Stimulated activated CD4-positive, alpha-beta T cell treated with anti-CD3 and anti-CD28 coated beads, Interleukin-12 subunit alpha, Interleukin-12 subunit beta, amount 100 ng/mL, for 48 hours (primary cell): ENCODE measurements at regions not wholly inside any gene's neighbourhood (a gene's known extent, or its start where the extent isn't known, plus 50 kb on each side); places are given as distances from the start of the nearest gene placed in this dataset.
"Not testable (repeated sequence)": the region's sequence is repeated elsewhere in the genome, so short reads cannot be mapped to it uniquely, and the experiment has no call there.

Source experiments
- DNase-seq, 3 donors: peaks; one replicate each; pipeline ENCODE4 v3.0.0-alpha.2; 2020; ENCODE audit warnings: low read depth in 2 of 3, low spot score in 1 of 3

GRCh38 chr5:125229556-125229955, 483.1 kb upstream of the ZNF608 start:
- DNase-seq: no peak

DNA sequence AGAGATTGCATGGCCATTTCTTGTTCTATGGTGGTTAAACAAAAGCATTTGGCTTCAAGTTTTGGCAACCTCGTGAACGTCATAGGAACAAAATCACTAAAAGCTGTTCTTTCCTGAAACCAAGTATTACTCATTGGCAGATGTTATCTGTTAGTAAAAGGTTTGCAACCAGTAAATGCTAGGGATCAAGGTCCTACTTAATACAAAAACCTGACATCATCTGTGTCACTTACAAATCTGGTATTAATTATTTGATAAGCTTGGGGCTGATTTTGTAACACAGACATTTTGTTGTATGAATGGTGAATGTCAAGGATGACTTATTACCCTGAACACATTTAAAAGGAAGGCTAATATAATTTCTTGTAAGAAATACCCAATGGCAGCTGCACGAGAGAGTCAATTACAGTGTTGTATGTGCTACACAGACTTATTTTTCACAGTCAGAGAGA, 486.4 kb upstream of the ZNF608 start:
- DNase-seq: no peak

GRCh38 chr5:125233944-125234343, 487.5 kb upstream of the ZNF608 start:
- DNase-seq: no peak

- DNase-seq: no peak
These were observed 489.6 kb upstream of the ZNF608 start for GRCh38 chr5:125236007-125236406.

GRCh38 chr5:125236981-125237380, 490.5 kb upstream of the ZNF608 start:
- no peak for DNase-seq

DNA sequence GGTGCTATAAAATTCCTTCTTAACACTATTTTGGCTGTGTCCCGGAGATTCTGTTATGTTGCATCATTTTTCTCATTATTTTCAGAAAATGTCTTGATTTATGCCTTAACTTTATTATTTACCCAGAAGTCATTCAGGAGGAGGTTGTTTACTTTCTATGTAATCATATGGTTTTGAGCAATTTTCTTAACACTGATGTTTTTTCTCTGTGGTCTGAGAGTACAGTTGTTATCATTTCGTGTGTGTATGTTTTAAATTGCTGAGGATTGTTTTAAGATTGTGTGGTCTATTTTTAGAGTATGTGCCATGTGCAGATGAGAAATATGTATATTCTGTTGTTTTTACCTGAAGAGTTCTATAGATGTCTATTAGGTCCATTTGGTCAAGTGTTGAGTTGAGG, 498.1 kb upstream of the ZNF608 start:
- no peak for DNase-seq

GRCh38 chr5:125245216-125245615, 498.8 kb upstream of the ZNF608 start:
- no peak for DNase-seq

GRCh38 chr5:125249400-125249799, 503.0 kb upstream of the ZNF608 start:
- no peak for DNase-seq

GRCh38 chr5:125251703-125252102, 505.3 kb upstream of the ZNF608 start:
- DNase-seq: no peak

DNA sequence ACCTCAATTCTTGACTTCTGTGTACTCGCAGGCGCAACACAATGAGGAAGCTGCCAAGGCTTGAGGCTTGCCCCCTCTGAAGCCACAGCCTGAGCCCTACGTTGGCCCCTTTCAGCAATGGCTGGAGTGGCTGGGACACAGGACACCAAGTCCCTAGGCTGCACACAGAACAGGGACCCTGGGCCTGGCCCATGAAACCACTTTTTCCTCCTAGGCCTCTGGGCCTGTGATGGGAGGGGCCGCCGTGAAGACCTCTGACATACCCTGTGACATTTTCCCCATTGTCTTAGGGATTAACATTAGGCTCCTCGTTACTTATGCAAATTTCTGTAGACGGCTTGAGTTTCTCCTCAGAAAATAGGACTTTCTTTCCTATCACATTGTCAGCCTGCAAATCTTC, 507.2 kb upstream of the ZNF608 start:
- not testable (repeated sequence) for DNase-seq

DNA sequence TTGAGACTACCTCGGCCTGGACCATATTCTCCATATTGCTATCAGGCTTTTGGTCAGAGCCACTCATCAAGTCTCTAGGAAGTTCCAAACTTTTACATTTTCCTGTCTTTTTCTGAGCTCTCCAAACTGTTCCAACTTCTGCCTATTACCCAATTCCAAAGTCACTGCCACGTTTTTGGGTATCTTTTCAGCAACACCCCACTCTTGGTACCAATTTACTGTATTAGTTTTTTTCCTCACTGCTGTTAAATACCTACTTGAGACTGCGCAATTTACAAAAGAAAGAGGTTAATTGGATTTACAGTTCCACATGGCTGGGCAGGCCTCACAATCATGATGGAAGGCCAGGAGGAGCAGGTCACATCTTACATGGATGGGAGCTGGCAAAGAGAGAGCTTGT, 507.8 kb upstream of the ZNF608 start:
- DNase-seq: no peak

- DNase-seq: no peak
These were observed 509.9 kb upstream of the ZNF608 start for GRCh38 chr5:125256296-125256695.

DNA sequence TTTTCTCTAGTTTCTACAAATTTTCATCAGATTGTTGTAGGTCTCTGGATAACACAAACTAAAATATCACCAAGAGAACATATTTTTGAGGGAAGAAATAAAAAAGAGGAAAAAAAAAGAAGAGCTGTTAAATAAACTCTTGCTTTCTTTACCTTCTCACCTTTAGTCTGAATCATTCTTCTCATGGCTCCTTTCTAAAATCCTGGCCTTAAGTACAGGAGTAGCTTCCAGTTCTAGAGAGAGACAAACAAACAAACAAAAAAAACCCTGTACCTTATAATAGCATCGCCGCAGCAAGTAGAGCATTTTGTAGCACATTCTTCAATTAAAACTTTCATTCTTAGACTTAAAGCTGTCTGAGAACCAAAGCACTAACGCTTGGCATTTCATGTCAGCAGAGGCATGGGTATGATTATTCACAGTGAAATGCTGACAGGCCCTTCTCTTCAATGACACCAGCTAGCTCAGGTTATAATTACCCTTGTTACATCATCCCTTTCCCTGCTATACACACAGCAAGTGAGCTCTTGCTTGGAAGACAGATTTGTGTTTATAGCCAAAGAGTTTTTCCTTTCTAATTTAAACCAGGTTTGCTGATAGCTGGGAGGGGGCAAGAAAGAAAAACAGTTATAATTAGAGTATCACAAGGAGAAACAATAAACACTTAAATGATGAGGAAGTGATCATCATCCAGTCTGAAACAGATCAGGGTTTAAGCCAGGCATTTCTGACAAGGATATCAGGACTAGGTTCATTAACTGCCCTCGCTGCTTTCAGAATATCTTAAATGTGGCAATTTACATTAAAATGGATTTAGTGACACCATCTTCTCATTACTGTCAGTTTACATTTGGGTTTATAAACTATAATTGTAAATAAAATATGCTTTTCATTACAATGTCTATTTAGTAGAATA, 510.9 kb upstream of the ZNF608 start:
- DNase-seq: no peak

DNA sequence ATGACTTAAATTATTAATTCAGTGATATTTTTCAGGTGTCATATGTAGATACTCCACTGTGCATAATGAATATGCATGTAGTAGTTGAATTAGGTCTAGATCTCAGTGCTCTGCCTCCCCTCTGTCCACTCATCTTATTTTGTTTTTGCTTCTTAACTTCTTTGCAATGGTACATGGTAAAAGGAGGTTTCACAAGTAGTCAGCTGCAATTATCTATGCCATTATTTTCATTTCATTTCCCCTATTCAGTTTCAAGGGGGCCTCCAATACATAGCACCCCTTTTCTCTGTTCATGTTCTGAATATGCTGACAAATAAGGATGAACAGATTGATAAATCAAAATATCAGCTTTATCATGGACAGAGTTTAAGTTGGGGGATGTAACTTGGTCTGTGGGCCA, 511.6 kb upstream of the ZNF608 start:
- DNase-seq: no peak

DNA sequence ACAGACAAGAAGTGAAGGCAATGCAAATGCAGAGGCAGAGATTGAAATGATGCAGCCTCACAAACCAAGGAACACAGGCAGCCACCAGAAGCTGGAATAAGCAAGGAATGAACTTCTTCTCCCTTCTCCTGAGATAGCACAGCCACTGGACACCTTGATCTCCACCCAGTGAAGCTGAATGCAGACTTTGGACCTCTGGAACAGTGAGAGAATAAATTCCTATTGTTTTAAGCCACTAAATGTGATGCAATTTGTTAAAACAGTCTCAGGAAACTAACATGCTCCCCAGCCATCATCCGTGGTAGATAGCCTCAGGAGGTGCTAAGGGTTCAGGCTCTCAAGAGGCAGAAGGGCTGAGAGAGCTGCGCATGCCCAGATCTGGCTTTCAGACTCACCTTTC, 512.2 kb upstream of the ZNF608 start:
- DNase-seq: no peak

DNA sequence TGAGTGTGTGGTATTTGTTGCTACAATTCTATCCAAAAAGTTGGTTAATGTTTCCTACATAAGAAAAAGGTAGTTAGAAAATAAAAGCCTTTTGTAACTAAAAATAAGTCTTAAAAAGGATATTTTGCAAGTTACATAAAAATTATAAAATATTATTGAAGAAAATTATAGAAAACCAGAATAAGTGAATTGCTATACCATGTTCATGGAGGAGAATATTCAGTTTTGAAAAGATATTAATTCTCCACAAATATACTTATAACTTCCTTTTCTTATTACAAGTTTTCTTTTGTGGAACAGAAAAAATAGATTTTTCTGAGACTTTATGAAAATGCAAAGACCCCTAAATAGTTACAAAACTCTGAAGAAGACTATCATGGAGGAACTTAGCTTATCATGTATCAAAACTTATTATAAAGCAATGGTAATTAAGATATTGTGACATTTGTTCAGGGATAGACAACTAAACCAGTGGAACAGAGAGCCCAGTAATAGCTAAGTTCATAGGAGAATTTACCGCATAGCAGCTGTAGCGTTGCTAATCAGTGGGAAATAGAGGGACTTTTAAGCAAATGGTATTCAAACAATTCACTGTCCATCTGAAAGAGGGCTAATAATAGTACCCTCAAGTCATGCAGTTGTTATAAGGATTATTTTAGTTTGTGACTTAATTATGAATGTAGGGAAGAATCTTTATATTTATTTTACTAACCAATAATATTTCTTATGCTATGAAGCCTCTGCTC, 515.2 kb upstream of the ZNF608 start:
- DNase-seq: no peak

GRCh38 chr5:125262782-125263181, 516.3 kb upstream of the ZNF608 start:
- no peak for DNase-seq

- DNase-seq: no peak
These were observed 516.9 kb upstream of the ZNF608 start for GRCh38 chr5:125263356-125263755.

DNA sequence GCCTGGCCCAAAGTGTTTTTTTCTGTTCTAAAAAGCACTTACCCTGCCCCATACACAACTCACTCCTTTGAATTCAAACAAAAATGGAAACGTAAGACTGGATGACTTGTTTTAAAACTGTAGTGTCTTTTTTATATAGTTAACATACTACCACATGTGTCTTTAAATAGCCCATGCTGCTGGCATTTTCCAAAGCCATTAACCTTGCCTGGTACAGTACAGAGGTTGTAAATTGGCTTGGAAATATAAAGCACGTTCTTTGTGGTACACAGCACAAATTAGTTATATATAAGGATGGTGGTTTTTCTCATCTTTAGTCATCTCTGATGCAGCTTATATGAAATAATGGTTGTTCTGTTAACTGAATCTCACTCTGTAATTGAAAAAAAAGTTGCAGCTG, 519.7 kb upstream of the ZNF608 start:
- DNase-seq: no peak

DNA sequence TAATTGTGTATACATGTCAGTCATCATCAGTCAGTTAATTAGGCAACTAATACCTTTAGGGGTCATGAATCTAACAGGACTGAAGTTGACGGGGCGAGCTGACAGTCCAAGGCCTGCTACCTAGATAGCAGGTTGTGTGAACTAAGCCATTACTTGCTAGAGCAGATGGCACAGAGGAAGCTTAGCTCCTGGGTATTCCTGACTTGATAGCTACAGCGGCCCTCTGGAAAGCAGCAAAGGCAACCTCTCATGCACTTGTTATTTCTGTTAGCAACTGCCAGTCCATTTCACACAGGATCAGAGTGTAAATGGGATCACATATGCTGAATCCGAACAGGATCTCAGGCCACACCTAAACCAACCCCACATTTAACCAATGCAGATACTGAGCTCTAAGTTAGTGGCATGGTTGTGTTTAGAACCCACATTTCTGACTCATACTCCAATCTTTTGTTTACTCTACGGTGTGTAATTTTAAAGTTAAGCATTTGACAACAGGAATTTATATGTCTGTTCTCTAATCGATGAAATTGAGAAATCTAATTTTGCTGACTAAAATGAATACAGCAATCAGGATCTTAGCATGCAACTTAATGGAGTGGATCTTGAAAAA, 521.3 kb upstream of the ZNF608 start:
- DNase-seq: no peak

GRCh38 chr5:125269926-125270325, 523.5 kb upstream of the ZNF608 start:
- DNase-seq: no peak

DNA sequence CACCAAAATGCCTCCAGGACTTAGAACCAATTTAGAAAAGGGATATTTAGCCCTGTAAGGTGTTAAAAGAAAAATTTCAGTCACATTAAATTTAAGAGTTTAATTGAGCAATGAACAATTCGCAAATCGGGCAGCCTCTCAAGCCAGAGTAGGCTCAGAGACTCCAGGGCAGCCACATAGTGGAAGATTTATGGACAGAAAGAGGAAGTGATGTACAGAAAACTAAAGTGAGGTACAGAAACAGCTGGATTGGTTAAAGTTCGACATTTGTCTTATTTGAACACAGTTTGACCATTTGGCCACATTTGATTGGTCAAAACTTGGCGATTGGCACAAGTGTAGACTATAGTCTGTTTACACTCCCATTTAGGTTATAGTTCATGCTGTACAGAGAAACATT, 525.9 kb upstream of the ZNF608 start:
- no peak for DNase-seq
